ENCODE measurements at regions not wholly inside any gene's neighbourhood (a gene's known extent, or its start where the extent isn't known, plus 50 kb on each side); places are given as distances from the start of the nearest gene placed in this dataset.

- no peaks in the 10 kb centered on the region for H3K27me3 ChIP-seq (ENCODE audit: control insufficient read depth in 4 of 4, insufficient read depth in 4 of 4, low read length in 3 of 4)
- no peaks in the 10 kb centered on the region for H3K4me1 ChIP-seq (ENCODE audit: control insufficient read depth in 4 of 4, insufficient read depth in 4 of 4, low read length in 3 of 4)
- no peak overlapping the region for H3K9ac ChIP-seq (ENCODE audit: low read depth in 1 of 2, low read length in 2 of 2)
- no peak for DNase-seq (ENCODE audit: low spot score)
- no peak overlapping the region for H3K4me3 ChIP-seq (ENCODE audit: low read depth in 1 of 3, low read length in 3 of 3)
- H3K27ac ChIP-seq (ENCODE audit: low read depth in 1 of 2, low read length in 2 of 2), result no peak overlapping the region
- TF ChIP-seq NR2F2 (IDR thresholded peaks at IDR 0.05), result no peak
- TF ChIP-seq GABPA (IDR thresholded peaks at IDR 0.05 in 1 of 2, conservative IDR thresholded peaks at IDR 0.05 in 1 of 2), result no peak
- no peak for TF ChIP-seq HNF4G (IDR thresholded peaks at IDR 0.05)
- no peak for TF ChIP-seq HNF4A (conservative IDR thresholded peaks at IDR 0.05)
- H3K36me3 ChIP-seq (ENCODE audit: control insufficient read depth in 4 of 4, insufficient read depth in 3 of 4, low read depth in 1 of 4, low read length in 3 of 4), result no peaks in the 10 kb centered on the region
- no peaks in the 10 kb centered on the region for H3K9me3 ChIP-seq (ENCODE audit: control insufficient read depth in 4 of 4, low read length in 3 of 4)
Observed at GRCh38 chr5:124074500-124074899, 562.5 kb downstream of the CSNK1G3 start.

GRCh38 chr5:124072570-124072969 is 560.6 kb downstream of the CSNK1G3 start:
- Histone ChIP-seq H3K27me3 (ENCODE audit: control insufficient read depth in 4 of 4, insufficient read depth in 4 of 4, low read length in 3 of 4) (no peaks in the 10 kb centered on the region), H3K36me3 (ENCODE audit: control insufficient read depth in 4 of 4, insufficient read depth in 3 of 4, low read depth in 1 of 4, low read length in 3 of 4) (no peaks in the 10 kb centered on the region)

DNA sequence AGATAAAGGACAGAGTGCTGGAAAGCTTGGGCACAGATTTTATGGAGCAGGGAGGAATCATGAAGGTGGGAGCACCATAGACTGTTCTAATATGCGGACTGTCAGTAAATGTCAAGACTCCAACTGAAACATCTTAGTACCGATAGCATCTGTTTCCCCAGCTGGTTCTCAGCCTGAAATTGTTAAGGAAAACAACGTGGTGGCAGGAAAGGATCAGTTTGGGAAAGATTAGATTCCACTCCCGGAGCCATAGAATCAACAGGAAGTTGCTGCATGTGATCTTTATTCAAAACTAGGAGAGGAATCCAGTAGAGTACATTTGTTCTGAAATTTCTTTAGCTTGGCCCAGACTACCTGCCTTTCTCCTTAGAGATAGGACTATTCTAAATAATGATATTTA is 559.1 kb downstream of the CSNK1G3 start:
- Histone ChIP-seq H3K27ac (ENCODE audit: low read depth in 1 of 2, low read length in 2 of 2) (no peak overlapping the region), H3K9ac (ENCODE audit: low read depth in 1 of 2, low read length in 2 of 2) (no peak overlapping the region), H3K27me3 (ENCODE audit: control insufficient read depth in 4 of 4, insufficient read depth in 4 of 4, low read length in 3 of 4) (no peaks in the 10 kb centered on the region), H3K9me3 (ENCODE audit: control insufficient read depth in 4 of 4, low read length in 3 of 4) (no peaks in the 10 kb centered on the region), H3K4me3 (ENCODE audit: low read depth in 1 of 3, low read length in 3 of 3) (no peak overlapping the region), H3K4me1 (ENCODE audit: control insufficient read depth in 4 of 4, insufficient read depth in 4 of 4, low read length in 3 of 4) (no peaks in the 10 kb centered on the region), H3K36me3 (ENCODE audit: control insufficient read depth in 4 of 4, insufficient read depth in 3 of 4, low read depth in 1 of 4, low read length in 3 of 4) (no peaks in the 10 kb centered on the region)
- TF ChIP-seq, protein P1, sequence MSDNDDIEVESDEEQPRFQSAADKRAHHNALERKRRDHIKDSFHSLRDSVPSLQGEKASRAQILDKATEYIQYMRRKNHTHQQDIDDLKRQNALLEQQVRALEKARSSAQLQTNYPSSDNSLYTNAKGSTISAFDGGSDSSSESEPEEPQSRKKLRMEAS (IDR thresholded peaks at IDR 0.05), result no peak
- TF ChIP-seq GABPA (IDR thresholded peaks at IDR 0.05 in 1 of 2, conservative IDR thresholded peaks at IDR 0.05 in 1 of 2) (no peak), YY1 (IDR thresholded peaks at IDR 0.05) (no peak), RXRA (IDR thresholded peaks at IDR 0.05) (no peak), JUND (IDR thresholded peaks at IDR 0.05) (no peak), TAF1 (conservative IDR thresholded peaks at IDR 0.05) (no peak), CTCF (IDR thresholded peaks at IDR 0.05; ENCODE audit: low read depth, low read length, missing input control) (no peak), FOXA1 (IDR thresholded peaks at IDR 0.05) (no peak), ATF3 (IDR thresholded peaks at IDR 0.05) (no peak), NR2F2 (IDR thresholded peaks at IDR 0.05) (no peak), HNF4A (conservative IDR thresholded peaks at IDR 0.05) (no peak), EGR1 (IDR thresholded peaks at IDR 0.05; ENCODE audit: low read depth in 2 of 2) (no peak), FOXA2 (IDR thresholded peaks at IDR 0.05) (no peak), RAD21 (IDR thresholded peaks at IDR 0.05) (no peak), HNF4G (IDR thresholded peaks at IDR 0.05) (no peak)
- TF ChIP-seq, protein P2, sequence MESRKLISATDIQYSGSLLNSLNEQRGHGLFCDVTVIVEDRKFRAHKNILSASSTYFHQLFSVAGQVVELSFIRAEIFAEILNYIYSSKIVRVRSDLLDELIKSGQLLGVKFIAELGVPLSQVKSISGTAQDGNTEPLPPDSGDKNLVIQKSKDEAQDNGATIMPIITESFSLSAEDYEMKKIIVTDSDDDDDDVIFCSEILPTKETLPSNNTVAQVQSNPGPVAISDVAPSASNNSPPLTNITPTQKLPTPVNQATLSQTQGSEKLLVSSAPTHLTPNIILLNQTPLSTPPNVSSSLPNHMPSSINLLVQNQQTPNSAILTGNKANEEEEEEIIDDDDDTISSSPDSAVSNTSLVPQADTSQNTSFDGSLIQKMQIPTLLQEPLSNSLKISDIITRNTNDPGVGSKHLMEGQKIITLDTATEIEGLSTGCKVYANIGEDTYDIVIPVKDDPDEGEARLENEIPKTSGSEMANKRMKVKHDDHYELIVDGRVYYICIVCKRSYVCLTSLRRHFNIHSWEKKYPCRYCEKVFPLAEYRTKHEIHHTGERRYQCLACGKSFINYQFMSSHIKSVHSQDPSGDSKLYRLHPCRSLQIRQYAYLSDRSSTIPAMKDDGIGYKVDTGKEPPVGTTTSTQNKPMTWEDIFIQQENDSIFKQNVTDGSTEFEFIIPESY (IDR thresholded peaks at IDR 0.05), result no peak
- TF ChIP-seq, protein P3, sequence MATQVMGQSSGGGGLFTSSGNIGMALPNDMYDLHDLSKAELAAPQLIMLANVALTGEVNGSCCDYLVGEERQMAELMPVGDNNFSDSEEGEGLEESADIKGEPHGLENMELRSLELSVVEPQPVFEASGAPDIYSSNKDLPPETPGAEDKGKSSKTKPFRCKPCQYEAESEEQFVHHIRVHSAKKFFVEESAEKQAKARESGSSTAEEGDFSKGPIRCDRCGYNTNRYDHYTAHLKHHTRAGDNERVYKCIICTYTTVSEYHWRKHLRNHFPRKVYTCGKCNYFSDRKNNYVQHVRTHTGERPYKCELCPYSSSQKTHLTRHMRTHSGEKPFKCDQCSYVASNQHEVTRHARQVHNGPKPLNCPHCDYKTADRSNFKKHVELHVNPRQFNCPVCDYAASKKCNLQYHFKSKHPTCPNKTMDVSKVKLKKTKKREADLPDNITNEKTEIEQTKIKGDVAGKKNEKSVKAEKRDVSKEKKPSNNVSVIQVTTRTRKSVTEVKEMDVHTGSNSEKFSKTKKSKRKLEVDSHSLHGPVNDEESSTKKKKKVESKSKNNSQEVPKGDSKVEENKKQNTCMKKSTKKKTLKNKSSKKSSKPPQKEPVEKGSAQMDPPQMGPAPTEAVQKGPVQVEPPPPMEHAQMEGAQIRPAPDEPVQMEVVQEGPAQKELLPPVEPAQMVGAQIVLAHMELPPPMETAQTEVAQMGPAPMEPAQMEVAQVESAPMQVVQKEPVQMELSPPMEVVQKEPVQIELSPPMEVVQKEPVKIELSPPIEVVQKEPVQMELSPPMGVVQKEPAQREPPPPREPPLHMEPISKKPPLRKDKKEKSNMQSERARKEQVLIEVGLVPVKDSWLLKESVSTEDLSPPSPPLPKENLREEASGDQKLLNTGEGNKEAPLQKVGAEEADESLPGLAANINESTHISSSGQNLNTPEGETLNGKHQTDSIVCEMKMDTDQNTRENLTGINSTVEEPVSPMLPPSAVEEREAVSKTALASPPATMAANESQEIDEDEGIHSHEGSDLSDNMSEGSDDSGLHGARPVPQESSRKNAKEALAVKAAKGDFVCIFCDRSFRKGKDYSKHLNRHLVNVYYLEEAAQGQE (IDR thresholded peaks at IDR 0.05), result no peak
- DNase-seq (ENCODE audit: low spot score), result no peak
- 44% methylated on average over 4 of the region's 4 CpGs for WGBS

More at GRCh38 chr5:124072570-124072969, 560.6 kb downstream of the CSNK1G3 start:
- H3K27ac ChIP-seq (ENCODE audit: low read depth in 1 of 2, low read length in 2 of 2), result no peak overlapping the region
- no peak overlapping the region for H3K9ac ChIP-seq (ENCODE audit: low read depth in 1 of 2, low read length in 2 of 2)
- TF ChIP-seq ATF3 (IDR thresholded peaks at IDR 0.05), result no peak
- H3K4me3 ChIP-seq (ENCODE audit: low read depth in 1 of 3, low read length in 3 of 3), result no peak overlapping the region
- DNase-seq (ENCODE audit: low spot score), result no peak
- H3K9me3 ChIP-seq (ENCODE audit: control insufficient read depth in 4 of 4, low read length in 3 of 4), result no peaks in the 10 kb centered on the region
- H3K4me1 ChIP-seq (ENCODE audit: control insufficient read depth in 4 of 4, insufficient read depth in 4 of 4, low read length in 3 of 4), result no peaks in the 10 kb centered on the region
